GM19452 (cell line): ENCODE measurements at regions not wholly inside any gene's neighbourhood (a gene's known extent, or its start where the extent isn't known, plus 50 kb on each side); places are given as distances from the start of the nearest gene placed in this dataset.
A peak's percentile ranks its signal among the peaks of the same experiment; 100 is the strongest.

Source experiments
- ATAC-seq: cut with Tn5 transposase; IDR thresholded peaks from one replicate; pipeline ENCODE4 v1.9.1; 2021; ENCODE audit not compliant: unreplicated experiment

DNA sequence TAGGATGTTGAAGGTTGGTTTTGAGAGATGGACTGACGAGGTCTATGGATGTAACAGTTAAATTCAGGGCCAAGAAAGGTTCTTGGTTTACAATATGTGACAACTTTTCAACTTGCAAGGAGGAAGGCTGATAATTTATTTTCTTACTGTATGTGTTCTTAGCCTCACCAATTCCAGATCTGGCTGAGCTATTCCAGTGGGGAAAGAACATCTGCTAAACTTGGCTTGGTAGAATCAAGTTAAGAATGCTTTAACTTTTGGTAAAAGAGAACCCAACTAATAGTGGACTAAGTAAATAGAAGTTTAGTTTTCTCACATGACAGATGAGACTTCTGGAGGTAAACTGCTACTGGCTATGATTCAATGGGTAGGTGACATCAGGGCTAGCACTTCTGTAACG is 222.9 kb downstream of the KLF5 start:
- ATAC-seq, result no peak

GRCh38 chr13:73278186-73278585 is 219.4 kb downstream of the KLF5 start:
- ATAC-seq, result peak; percentile 67

DNA sequence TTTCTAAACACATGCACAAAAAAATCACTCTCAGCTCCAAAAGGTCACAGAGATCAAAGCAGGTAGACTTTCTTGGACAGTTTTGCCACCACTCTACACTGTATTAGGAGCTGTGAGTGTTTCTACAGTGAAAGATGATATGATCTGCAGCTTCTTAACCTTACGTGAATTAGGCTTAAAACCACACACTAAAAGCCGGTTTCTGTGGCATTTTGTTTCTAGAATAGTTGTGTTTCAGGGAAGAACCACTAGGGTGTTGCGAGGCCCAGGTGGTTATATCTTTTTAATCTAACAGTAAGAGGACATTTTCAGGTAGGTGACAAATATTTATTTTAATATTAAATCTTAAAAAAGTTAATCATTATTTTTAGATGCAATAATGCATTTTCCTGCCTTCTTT is 216.4 kb downstream of the KLF5 start:
- ATAC-seq, result no peak

DNA sequence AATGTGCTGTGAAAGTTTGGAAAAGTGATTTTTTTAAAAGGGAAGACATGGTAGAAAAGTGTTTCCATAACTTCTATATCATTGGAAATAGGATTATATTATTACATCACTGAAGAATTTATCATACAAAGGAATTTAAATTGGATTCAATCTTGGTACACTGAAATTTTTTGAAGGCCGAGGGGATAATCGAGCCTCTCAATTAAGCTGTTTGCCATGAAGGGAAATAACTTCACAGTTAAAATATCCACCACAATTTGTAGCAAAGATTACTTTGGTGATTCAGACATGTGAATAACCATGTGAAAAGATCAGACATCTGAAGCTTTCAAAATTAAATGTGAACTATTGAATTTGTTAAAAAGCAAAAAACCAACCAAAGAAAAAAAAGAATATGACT is 215.3 kb downstream of the KLF5 start:
- ATAC-seq, result no peak

GRCh38 chr13:73273745-73274144 is 214.9 kb downstream of the KLF5 start:
- ATAC-seq, result no peak

GRCh38 chr13:73273276-73273675 is 214.5 kb downstream of the KLF5 start:
- no peak for ATAC-seq

- ATAC-seq, result no peak
Observed at GRCh38 chr13:73272831-73273230, 214.0 kb downstream of the KLF5 start.

DNA sequence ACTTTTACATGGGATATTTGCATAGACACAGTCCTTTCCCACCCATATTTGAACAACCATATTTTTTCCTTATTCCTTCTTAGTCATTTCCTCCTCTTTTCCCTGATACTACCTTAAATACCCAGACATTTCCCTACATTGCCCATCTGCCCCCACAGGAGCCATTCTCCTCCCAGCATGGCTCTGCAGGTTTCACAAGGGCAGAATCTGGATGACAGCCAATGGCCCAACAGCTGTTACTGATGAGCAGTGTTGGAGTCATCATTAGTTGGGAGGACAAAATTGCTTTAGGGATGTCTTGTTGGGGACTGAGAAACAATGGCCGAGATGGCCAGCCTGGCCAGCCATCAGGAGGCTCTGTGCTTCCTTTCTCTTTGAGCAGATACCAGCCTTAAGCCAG is 209.5 kb downstream of the KLF5 start:
- ATAC-seq, result no peak

DNA sequence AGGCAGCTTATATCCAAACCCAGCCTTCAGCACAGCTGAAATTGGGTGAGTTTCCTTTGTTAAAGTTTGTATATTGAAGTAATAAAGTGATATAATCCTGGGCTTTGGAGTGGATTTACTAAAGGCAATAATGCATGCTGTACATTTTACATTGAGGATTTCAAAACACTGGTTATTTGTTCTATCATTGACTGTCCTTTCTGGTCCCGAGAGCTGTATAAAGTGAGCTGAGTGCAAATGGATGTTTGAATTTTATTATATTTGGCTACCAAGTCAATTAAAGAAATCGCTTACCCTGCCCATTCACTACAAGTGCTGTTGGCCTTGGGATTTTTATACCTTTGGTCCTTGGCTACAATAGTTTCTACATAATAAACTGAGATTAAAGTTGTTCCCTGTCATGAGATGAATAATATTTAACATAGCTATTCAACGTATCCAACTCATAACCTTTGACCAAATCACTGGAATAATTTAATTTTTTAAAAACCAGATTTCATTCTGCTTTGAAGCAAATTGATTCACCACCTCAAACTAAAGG is 207.9 kb downstream of the KLF5 start:
- no peak for ATAC-seq

DNA sequence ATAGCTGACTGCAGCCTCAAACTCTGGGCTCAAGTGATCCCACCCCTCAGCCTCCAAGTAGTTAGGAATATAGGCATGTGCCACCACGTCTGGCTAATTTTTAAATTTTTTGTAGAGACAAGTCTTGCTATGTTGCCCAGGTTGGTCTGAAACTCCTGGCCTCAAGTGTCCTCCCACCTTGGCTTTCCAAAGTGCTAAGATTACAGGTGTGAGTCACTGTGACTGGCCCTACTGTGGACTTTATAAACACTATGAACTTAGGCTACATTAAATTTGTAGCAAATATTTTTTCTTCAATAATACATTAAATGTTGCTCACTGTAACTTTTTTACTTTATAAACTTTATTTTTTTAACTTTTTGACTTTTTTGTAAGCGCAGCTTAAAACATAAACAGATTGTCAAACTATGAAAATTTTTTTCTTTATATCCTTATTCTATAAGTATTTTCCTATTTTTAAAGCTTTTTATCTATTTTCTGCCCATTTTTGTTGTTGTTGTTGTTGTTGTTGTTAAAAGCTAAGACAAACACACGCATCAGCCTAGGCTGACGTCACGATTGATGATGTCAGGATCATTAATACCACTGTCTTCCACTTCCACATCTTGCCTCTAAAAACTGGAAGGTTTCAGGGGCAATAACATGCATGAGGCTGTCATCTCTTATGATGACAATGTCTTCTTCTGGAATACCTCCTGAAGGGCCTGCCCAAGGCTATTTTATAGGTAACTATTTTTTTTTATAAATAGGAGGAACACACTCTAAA is 204.2 kb downstream of the KLF5 start:
- ATAC-seq, result no peak

GRCh38 chr13:73261739-73262216 is 203.0 kb downstream of the KLF5 start:
- no peak for ATAC-seq

DNA sequence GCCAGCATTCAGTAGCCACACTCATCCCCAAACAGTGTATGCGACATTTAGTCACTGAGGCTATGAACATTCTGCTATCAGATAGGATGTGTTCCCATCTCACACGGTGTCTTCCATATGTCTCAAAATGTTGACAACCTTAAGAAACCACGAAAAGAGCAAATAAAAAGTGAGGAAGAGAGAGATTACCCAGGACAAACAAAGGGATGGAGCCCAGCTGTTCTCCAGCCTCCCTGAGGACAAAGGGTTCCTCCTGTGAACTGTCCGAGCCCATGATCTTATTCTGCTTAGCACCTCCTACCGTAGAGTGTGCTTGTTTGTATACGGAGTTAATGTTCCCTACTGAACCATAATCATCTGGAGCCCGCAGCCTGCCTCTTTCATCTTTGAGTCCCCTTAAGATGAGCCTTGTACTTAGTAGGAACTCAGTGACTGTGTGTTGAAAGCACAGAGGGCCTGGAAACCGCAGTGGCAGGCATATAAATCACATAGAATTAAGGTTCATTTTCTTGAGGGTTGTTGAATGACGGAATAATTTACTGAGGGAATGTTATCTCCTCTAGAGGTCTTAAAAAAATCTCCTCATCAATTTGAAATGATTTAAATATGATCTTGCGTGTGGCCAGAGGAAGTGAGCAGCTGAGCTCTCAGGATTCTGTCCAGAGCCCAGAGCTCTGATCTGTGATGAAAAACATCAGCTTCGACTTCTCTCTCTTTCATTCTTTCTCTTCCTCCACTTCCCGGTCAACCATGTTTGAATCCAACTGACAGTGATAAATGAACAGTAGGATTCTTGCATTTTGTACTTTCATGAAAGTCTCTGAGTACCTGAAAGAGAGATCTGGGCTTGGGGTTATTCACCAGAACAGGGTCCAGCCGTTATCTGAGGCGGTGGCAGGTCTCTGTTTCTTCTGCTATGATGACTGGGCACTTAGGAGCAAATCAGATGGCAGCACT is 200.5 kb downstream of the KLF5 start:
- no peak for ATAC-seq

GRCh38 chr13:73258406-73258805 is 199.6 kb downstream of the KLF5 start:
- ATAC-seq, result no peak

- ATAC-seq, result no peak
Observed at GRCh38 chr13:73254827-73255226, 196.0 kb downstream of the KLF5 start.

- ATAC-seq, result no peak
Observed at GRCh38 chr13:73251626-73252265, 192.9 kb downstream of the KLF5 start.

DNA sequence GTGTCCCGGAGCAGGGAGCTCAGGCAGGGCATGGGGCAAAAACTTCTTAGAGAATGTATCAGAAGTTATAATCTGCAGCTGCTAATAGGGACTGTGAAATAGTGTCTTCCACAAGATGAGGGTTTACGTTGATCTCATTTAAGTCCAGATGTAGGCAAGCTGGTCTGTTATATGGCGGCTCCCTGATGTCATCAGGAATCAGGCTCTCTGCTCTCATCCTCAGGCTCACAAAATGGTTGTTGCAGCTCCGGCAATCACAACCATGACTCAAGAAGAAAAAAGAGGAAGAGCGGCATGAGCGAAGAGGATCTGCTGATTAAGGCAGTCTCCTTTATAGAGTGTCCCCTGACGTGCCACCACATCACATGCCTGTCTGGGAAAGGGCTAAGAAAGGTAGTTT is 191.3 kb downstream of the KLF5 start:
- ATAC-seq, result no peak

- ATAC-seq, result no peak
Observed at GRCh38 chr13:73248711-73249580, 190.1 kb downstream of the KLF5 start.

DNA sequence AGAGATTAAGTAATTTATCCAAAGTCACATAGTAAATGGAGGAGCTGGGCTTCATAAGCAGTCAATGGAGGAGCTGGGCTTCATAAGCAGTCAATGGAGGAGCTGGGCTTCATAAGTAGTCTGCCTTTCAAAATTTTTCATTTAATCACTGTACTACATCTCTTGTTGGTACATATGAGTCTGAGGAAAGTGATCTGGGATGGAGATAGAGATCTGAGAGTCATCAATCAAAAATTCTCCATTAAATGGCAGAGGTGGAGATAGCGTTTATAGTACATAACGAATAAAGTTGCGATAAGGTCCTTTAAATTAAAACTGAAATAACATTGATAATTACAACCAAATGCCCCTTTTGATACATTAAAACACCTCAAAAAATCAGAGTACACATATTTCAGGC is 189.3 kb downstream of the KLF5 start:
- ATAC-seq, result no peak

GRCh38 chr13:73245246-73245645 is 186.4 kb downstream of the KLF5 start:
- ATAC-seq, result no peak

- no peak for ATAC-seq
Observed at GRCh38 chr13:73244467-73244866, 185.7 kb downstream of the KLF5 start.
